ENCODE measurements at regions not wholly inside any gene's neighbourhood (a gene's known extent, or its start where the extent isn't known, plus 50 kb on each side); places are given as distances from the start of the nearest gene placed in this dataset.

DNA sequence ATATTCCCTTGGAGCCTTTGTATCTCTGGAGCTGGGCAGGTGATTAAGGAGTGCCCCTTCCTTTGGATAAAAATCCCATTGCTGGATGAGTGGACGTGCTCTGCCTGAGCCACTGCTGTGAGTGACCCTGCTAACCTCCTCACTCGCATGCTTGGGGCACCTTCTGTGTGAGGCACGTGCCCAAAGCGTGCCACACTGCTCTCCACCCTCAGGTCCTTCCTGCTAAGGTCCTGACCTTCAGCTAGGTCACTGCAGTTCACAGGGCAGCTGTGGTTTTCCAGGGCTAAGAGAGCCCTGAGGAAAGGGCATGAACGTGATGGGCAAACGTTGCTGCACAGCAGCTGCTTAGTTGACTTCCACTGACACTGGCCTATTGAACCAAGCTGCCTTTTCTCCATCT is 204.4 kb upstream of the COBL start:
- TF ChIP-seq, protein P1, sequence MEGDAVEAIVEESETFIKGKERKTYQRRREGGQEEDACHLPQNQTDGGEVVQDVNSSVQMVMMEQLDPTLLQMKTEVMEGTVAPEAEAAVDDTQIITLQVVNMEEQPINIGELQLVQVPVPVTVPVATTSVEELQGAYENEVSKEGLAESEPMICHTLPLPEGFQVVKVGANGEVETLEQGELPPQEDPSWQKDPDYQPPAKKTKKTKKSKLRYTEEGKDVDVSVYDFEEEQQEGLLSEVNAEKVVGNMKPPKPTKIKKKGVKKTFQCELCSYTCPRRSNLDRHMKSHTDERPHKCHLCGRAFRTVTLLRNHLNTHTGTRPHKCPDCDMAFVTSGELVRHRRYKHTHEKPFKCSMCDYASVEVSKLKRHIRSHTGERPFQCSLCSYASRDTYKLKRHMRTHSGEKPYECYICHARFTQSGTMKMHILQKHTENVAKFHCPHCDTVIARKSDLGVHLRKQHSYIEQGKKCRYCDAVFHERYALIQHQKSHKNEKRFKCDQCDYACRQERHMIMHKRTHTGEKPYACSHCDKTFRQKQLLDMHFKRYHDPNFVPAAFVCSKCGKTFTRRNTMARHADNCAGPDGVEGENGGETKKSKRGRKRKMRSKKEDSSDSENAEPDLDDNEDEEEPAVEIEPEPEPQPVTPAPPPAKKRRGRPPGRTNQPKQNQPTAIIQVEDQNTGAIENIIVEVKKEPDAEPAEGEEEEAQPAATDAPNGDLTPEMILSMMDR (IDR thresholded peaks at IDR 0.05; ENCODE audit: low read depth, low read length, poor library complexity, severe bottlenecking): no peak
- TF ChIP-seq EZH2phosphoT487 (IDR thresholded peaks at IDR 0.05; ENCODE audit: borderline replicate concordance, low read length): no peak

Data from DOHH2 (cell line).